Skeletal muscle cell (primary cell): ENCODE measurements at regions not wholly inside any gene's neighbourhood (a gene's known extent, or its start where the extent isn't known, plus 50 kb on each side); places are given as distances from the start of the nearest gene placed in this dataset.

ENCODE experiments used
- DNase-seq: peaks from one replicate; pipeline ENCODE4 v3.0.0-alpha.2; 2010; ENCODE audit warnings: low read depth
- H3K4me3 ChIP-seq: 2 replicates; pipeline ENCODE4 v1.5.1; 2011; ENCODE audit warnings: low read depth, mild to moderate bottlenecking, control low read depth, low read length, moderate library complexity

DNA sequence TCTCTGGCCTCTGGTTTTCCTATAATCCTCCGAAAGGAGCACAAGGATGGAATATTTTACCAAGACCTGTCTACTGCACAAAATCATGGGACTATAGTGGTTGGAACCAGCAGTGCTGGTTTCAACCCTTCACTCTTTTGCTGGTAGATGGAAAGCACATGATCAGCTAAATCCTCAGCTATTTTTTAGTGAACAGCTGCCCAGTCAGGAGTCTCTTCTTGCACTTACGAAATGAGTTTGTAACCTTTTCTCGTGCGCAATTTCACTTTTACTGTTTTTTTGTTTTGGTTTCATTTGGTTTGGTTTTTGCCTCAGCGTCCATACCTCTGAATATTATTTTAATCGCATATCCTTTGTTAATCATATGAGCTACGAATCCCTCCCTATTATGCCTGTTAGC lies 418.5 kb upstream of the CPEB2 start:
- H3K4me3 ChIP-seq = no peak overlapping the region
- no peak for DNase-seq

DNA sequence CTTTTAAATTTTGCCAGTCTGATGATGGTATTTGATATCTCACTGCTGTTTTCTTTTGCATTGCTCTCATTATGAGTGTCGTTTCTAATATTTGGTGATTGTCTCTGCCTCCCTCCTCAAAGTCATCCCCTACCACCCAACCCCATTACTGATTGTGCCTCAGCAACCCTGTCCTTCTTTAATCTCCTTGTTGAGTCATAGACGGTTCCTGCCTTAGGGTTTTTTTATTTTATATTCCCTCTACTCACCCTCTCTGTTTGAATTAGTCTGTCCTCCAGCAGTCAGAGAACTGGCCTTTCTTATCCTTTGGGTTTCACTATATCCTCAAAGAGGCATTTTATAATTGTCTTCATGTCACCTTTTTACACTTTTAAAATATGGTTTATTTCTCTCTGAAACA lies 409.3 kb upstream of the CPEB2 start:
- no peak overlapping the region for H3K4me3 ChIP-seq
- no peak for DNase-seq

DNA sequence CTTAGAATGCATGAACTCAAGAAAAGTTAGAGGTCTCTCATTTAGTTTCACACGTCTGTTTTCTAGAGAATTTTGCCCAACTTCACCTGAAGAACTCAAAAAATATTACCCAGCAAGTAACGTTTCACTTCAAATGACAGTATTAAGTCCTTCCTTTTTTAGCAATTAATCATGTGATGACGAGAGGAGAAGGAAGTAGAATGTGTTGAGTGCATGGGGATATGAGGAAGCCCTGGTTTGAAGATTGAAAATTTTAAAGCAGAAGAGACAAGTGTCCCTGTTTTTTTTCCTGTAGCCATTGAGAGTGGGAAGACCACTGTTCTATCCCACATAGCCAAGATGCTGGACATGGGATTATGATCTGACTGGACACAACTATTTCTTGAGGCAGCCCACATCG lies 406.3 kb upstream of the CPEB2 start:
- H3K4me3 ChIP-seq = no peak overlapping the region
- no peak for DNase-seq

DNA sequence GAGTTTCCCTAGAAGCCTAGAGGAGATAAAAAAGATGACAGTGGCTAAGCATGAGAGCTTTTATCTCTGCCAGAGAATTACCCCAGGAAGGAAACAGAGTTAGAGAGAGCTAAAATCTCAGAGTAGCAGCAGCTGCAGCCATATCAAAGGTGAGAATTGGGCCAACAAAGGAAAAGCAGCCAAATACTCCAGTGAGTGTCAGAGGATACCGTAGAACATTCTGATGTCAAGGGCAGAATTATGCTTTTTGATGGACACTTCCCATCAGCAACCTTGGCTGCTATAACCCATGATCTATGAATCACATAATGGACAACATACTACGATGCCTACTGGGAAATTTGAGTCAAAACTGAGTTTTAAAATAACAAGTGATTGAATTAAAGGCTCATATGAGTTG lies 405.8 kb upstream of the CPEB2 start:
- no peak for DNase-seq

DNA sequence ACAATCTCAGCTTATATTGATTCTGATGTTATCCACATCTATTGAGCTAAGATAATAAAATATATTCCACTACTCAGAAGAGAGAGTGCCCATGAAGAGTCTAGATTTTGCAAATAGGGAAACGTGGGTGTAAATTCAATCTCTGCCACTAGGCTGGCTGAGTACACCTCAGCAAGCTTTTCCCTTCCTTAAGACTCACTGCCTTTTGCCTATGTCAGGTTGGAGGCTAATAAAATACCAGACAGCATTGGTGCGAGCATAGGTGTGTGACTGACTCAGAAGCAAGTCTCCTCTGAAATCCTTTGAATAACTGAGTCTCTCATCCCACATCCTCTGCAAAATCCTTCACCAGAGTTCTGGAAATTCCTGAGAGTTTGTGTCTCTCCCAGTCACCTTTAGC lies 405.4 kb upstream of the CPEB2 start:
- no peak overlapping the region for H3K4me3 ChIP-seq
- no peak for DNase-seq

More for the DNA sequence above, 405.8 kb upstream of the CPEB2 start:
- H3K4me3 ChIP-seq = no peak overlapping the region

DNA sequence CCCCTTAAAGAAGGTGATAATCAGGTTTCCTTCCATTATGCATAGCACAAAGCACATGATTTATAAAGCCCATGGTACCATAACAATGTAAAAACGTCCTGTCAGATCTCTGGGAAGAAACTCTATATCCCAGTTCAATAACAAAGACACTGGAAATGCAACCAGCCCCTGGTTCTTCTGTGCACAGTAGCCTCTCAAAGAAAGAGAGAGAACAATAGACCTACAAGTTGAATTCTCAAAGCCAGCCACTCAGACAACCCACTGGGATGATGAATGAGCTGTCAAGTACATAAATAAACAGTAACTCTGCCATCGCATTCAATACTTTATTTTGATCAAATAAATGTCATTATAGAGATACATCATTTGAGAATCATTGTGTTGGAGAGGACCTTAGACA lies 400.1 kb upstream of the CPEB2 start:
- H3K4me3 ChIP-seq = no peak overlapping the region
- DNase-seq = no peak

DNA sequence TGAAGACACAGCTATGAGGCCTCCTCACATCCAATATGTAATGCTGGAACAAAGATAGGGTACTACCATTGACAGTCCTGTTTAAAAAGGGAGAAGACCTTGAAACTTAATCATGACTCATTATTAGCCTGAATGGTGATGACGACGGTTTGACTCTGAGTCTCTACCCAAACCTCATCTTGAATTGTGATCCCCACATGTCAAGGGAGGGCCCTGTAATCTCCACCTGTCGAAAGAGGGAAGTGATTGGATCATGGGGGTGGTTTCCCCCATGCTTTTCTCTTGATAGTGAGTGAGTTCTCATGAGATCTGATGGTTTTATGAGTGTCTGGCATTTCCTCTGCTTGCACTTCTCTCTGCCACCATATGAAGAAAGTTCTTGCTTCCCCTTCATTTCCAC lies 395.3 kb upstream of the CPEB2 start:
- DNase-seq = no peak
- no peak overlapping the region for H3K4me3 ChIP-seq

DNA sequence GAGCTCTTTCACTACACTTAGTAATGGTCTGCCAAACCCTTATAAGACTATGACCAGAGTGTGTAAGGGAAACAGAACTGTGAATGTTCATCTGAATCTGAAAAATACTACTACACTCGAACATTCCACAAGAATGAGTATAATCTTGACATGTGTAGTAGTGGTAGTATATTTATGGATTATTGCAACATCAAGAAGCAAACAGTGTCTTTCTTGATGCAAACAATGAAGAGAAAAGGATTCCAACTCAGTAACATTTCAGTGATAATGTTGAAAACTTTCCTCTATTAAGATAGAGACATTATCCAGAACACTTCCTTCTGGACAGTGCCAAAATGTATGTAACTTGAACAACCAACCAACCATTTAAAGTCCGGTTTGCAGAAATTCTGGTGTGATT lies 394.7 kb upstream of the CPEB2 start:
- peak; percentile 55 for DNase-seq
- H3K4me3 ChIP-seq = no peak overlapping the region

DNA sequence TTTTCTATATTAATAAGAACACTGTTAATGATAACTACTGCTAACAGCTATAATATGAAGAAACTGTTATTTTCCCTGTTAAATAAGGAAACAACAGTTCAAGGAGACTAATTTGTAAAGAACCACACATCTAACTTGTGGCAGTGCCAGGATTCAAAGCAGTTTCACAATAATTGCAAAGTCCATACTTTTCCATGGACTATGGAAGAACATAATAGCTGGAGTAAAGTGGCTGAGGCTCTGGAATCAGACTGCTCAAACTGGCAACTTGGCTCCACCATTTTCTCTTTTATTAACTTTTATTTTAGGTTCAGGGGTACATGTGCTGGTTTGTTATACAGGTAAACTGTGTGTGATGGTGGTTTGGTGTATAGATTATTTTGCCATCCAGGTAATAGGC lies 393.7 kb upstream of the CPEB2 start:
- no peak for DNase-seq
- H3K4me3 ChIP-seq = no peak overlapping the region

DNA sequence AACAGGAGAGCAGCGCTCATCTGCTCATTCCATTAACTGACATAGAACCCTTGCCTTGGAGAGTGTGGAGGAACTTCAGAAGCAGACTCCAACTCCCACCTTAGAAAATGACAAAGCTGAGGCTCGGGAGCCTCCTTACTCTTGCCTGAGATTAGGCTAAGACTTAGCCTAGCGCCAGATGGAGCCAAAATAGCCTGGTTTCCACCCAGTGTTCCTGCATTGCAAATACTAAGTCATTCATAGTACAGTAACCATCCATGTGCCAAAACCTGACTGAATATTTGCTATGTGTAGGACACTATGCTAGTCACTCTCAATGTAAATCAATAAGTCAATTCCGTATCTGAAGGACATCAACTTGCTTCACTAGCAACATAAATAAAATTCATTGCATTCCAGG lies 387.4 kb upstream of the CPEB2 start:
- DNase-seq = no peak
- H3K4me3 ChIP-seq = no peak overlapping the region

DNA sequence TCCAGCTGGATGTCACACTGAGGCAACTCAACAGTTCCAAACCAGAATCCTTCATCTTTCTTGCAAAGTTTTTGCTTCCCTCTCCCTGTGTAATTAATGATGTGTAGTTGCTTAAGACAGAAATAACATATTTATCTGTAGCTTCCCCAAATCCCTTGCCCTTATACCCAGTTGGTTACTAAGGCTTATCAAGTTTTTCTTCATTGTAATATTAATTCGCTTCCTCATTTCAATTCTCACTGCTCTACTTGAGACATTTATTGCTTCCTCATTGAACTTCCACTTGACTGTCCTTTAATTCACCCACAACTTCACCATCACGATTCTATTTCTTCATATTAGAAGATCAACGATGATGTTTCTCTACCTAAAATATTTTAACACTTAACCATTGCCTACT lies 386.6 kb upstream of the CPEB2 start:
- no peak for DNase-seq
- H3K4me3 ChIP-seq = no peak overlapping the region

DNA sequence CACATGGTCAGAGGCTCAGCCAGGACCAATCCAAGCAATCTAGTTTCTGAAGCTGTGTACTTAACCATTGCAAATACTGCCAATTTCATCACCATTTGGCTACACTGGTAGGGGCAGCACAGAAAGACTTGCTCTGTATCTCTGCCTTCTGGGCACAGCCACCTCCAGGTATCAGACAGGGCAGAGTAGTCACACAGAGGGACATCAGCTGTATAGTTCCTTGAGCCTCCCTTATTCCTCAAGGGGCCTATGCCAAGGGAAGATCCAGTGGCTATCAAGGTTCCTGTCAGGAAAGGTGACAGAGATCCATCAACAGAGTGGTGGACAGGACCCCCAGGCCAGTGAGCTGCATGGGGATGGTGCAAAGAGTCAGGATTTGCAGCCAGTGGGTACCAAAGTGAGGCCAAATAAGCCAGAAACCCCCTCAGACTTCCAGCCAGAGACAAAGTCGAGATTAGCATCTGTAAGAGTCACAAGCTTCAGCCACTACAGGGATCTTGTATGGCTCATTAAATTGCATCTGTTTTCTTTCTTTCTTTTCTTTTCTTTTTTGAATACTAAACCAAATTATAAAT lies 381.6 kb upstream of the CPEB2 start:
- no peak for DNase-seq
- no peak overlapping the region for H3K4me3 ChIP-seq

DNA sequence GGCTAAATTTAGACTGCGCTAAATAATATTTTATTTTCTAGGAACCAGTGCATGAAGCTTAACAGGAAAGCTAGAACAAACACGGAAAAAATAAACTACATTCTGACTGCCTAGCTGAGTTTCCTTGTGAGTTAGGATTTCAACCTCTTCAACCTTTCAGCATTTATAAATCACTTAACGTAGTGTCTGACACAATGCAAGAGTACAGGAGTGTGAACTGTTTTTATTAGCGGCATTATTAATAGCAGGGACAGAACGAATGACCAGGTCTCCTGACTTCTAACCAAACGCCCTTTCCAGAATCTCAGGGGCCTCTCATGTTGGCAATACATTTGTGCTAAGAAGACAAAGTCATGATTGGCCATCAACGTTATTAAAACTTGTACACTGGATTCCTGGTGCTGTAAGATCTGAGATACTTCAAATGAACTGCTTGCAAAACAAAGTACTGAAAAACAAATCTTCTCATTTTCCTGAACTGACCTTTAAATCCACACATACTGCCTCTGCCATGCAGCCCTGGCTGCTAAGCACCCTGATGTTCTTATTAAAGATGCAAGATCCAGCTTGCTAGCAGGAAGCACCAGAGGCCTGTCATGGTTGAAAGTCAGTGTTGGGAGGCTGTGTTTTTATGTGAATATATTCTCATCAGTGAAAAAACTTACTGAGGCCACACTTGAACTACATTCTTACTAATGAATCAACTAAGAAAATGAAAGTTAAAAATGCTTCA lies 380.4 kb upstream of the CPEB2 start:
- no peak overlapping the region for H3K4me3 ChIP-seq
- no peak for DNase-seq

DNA sequence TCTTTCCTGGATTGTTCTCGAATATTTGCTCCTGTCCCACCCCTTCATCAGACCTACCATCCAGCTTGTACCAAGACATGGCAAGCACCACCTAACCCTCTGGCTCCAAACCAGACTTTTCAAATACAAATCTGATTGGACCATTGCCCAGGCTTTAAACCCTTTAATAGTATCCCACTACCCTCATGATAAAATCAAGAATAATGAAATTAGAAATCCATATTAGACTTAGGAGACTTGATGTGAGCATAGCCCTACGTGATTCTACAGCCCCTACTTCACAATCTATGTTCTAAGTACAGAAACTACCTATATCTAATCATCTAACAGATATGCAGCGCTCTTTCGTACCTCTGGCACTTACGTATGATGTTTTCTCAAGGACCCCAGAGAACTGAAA lies 375.2 kb upstream of the CPEB2 start:
- DNase-seq = no peak
- no peak overlapping the region for H3K4me3 ChIP-seq

DNA sequence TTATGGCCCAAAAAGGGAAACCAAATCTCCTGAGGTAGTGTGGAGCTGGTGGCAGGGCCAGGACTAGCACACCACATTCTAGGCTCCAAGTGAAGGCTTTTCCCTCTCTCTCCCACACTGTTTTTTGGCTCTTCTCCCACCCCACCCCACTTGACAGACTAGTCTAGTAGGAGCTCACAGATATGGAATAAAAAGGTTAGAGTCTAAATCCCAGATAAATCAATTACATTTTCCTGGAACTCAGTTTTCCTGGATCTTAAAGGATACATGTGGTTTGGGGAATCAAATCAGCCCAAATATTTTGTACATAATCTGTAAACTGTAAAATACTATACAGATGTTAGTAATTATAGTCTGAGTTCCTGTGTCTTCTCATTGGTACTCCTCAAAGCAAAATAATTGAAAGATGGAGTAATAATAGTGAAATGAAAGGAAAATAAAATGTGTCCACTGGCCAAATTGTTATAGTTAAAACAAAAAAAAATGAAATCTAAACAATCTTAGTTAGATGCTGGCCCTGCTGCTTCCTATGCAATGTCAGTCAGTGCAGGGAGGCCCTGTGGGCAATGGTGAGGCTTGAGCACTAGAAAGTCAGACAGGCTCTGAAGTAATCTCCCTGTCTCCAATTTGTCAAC lies 370.4 kb upstream of the CPEB2 start:
- H3K4me3 ChIP-seq = no peak overlapping the region
- DNase-seq = no peak

DNA sequence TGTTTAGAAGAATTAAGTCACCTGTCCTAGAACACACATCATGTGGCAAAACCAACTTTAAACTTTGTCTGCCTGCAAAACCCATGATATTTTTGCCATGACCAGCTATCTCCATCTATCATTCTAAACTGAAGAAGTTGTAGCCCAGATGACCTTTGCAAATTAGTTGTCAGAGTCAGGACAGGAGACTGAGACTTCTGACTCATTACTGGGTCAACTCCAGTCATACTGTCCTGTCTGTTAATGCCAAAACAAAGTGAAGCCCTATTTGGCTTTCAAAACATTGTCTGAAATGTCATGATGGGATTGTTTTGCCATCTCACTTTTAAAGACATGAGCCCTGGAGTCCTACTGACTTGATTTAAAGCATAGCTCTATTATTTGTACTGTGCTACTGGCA lies 365.7 kb upstream of the CPEB2 start:
- H3K4me3 ChIP-seq = no peak overlapping the region
- DNase-seq = no peak

DNA sequence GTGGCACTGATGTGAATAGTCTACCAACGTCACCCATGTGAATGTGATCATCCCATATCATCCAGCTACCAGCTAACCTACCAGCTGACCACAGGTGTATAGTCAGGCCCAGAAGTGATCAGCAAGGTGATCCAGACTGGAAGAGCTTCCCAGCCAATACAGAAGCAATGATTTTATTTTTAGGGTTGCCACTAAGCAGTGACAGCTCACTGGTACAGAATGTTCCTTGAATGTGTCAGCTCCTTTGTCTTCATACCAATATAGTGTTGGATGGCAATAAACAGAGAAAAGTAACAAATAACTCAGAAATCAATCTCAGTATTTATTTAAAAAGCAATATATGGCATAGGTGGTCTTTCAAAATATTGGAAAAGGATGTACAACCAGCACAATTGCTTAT lies 361.8 kb upstream of the CPEB2 start:
- H3K4me3 ChIP-seq = no peak overlapping the region
- no peak for DNase-seq

DNA sequence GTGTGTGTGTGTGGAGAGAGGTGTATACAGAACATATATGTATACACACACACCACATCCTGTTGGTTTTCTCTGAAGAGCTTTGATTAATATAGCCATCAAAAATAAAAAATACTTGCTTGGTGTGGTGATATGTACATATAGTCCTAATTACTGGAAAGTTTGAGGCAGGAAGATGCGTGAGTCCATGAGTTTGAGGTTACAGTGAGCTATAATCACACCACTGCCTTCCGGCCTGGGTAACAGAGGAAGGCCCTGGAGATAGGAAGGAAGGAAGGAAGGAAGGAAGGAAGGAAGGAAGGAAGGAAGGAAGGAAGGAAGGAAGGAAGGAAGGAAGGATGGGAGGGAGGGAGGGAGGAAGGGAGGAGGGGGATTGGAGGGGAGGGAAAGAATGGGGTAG lies 360.4 kb upstream of the CPEB2 start:
- H3K4me3 ChIP-seq = no peak overlapping the region
- no peak for DNase-seq

DNA sequence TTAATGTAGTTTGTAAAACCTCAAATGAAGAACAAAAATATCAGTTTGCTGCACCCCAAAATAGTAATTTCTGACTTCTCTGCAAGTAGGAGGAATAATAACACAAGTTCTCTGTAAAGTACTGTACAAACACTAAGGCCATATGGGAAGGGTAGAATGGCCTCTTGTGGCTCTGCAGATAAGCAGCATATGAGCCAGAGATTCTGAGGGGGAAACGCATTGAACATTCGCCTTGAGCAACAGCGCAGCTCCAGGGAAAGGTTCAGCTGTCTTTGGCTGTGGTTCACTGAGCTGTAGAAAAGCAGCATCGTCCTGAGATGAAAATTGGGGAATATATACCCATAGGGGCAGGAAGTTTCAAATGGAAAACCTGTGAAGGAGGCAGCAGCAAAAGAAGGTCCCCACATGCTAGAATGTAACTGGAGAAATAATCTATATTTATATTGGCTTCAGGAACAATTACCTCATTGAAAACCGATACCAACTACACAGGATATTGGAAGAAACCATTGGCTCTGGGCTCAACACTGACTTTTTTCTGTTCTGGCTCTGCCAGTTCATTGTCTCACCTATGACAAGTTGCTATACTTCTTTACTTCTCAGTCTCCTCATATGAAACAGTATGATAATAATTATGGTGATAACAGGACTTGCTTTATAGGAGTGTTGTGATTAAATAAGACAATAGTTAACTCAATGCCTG lies 357.6 kb upstream of the CPEB2 start:
- DNase-seq = no peak
- no peak overlapping the region for H3K4me3 ChIP-seq

DNA sequence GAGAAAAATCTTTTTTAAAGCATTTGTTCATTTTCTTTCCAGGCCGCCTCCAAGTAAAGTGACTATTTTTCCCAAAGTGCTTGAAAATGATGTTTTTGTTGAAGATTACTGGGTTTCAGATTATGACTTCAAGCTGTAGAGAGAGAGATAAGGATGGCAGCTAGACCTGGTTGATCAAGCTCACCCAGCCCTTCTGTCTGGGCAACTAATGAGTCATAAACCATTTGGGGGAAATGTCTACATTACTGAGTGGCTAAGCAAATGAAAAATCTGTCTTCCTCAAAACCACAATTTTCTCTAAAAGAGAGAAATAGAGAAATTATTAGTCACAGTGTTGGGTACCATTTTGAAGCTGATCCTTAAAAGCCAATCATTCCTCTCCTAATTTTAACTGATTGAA lies 355.4 kb upstream of the CPEB2 start:
- no peak overlapping the region for H3K4me3 ChIP-seq
- no peak for DNase-seq

DNA sequence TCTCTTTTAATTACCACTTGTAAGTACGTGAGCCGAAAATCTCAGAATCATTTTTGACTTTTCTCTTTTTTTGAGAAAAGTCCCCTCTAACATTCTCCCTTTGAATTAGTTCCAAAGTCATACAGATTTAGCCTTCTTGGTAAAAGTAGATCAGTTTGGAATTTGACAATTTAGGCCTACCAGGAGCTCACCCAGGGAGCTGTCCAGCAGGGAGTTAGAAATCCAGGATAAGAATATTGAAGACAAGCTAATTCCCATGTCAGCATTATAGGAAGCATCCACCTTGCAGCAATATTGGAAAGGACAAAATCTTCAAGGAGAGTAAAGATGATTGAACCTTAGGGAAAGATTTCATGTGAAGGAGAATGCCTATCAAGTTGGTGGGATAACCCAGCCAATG lies 352.2 kb upstream of the CPEB2 start:
- no peak for DNase-seq
- no peak overlapping the region for H3K4me3 ChIP-seq
